ENCODE measurements at regions not wholly inside any gene's neighbourhood (a gene's known extent, or its start where the extent isn't known, plus 50 kb on each side); places are given as distances from the start of the nearest gene placed in this dataset.

GRCh38 chr16:5490499-5490898, 392.9 kb upstream of the EEF2KMT start:
- TF ChIP-seq CTBP1 (IDR thresholded peaks at IDR 0.05; ENCODE audit: borderline replicate concordance): no peak
- TF ChIP-seq ELF4 (IDR thresholded peaks at IDR 0.05): no peak
- no peak for TF ChIP-seq HDGF (IDR thresholded peaks at IDR 0.05; ENCODE audit: borderline replicate concordance)
- no peak for TF ChIP-seq FOXM1 (IDR thresholded peaks at IDR 0.05; ENCODE audit: borderline replicate concordance)
- TF ChIP-seq TARDBP (IDR thresholded peaks at IDR 0.05): no peak
- TF ChIP-seq ARNT (IDR thresholded peaks at IDR 0.05): no peak
- TF ChIP-seq BHLHE40 (IDR thresholded peaks at IDR 0.05; ENCODE audit: borderline replicate concordance): no peak
- no peak for TF ChIP-seq SP1 (IDR thresholded peaks at IDR 0.05)
